HepG2 (cell line): ENCODE measurements at regions not wholly inside any gene's neighbourhood (a gene's known extent, or its start where the extent isn't known, plus 50 kb on each side); places are given as distances from the start of the nearest gene placed in this dataset.

Experiments used
- CTCF ChIP-seq: sonication (generic); formaldehyde crosslinking; IDR thresholded peaks from 2 replicates; pipeline ENCODE4 v1.5.0; 2020; ENCODE audit warnings: mild to moderate bottlenecking, missing genetic modification reagents, moderate library complexity
- MYC ChIP-seq: sonication (generic); formaldehyde crosslinking; IDR thresholded peaks from 2 replicates; pipeline ENCODE4 v1.9.0; 2021; ENCODE audit warnings: missing genetic modification reagents, borderline replicate concordance
- NR2C2 ChIP-seq: sonication (generic); formaldehyde crosslinking; IDR thresholded peaks from 2 replicates; pipeline ENCODE4 v1.4.0; 2020; ENCODE audit warnings: missing genetic modification reagents, mild to moderate bottlenecking, moderate library complexity, borderline replicate concordance
- THRA ChIP-seq: sonication (generic); formaldehyde crosslinking; IDR thresholded peaks from 2 replicates; pipeline ENCODE4 v1.4.0; 2020; ENCODE audit warnings: missing genetic modification reagents, borderline replicate concordance

- TF ChIP-seq MYC (CRISPR knock-in tag), result no peak
- TF ChIP-seq CTCF (CRISPR knock-in tag), result no peak
- no peak for TF ChIP-seq THRA (CRISPR knock-in tag)
- no peak for TF ChIP-seq NR2C2 (CRISPR knock-in tag)
Observed at GRCh38 chr12:125284087-125284486, 218.9 kb downstream of the AACS start.
